Endothelial cell of umbilical vein (primary cell): ENCODE measurements at regions not wholly inside any gene's neighbourhood (a gene's known extent, or its start where the extent isn't known, plus 50 kb on each side); places are given as distances from the start of the nearest gene placed in this dataset.

ENCODE experiments used
- BruUV-seq: library from RNA; stranded (reverse); fragments of 400-500 nt; replicated peaks from 2 replicates; lab custom pipeline; 2021; lab: Mats Ljungman, UMichigan
- CTCF ChIA-PET: fragments of 300-600, 350-600 bp; sonication (Branson Sonifier 250); formaldehyde crosslinking; loops from one replicate; lab custom pipeline; 2021; ENCODE audit warnings: antibody characterized with exemption, inconsistent platforms; lab: Charles Lee
- POLR2A ChIA-PET: fragments of 300-600, 350-600 bp; sonication (Branson Sonifier 250); formaldehyde crosslinking; loops from one replicate; lab custom pipeline; 2021; ENCODE audit warnings: antibody characterized with exemption, inconsistent platforms; lab: Charles Lee
- DNase-seq: peaks from one replicate; pipeline ENCODE4 v3.0.0-alpha.2; 2011; ENCODE audit warnings: low read depth, low spot score
- FAIRE-seq: peaks from 2 replicates; lab custom pipeline; 2011; peaks lifted over from hg19 to GRCh38; lab: Jason Lieb, UNC
- H2AFZ ChIP-seq: 2 replicates; pipeline ENCODE4 v1.6.0; 2012; ENCODE audit warnings: low read depth, low read length, control low read depth, inconsistent platforms
- H3K27ac ChIP-seq: 2 replicates; pipeline ENCODE4 v1.5.1; 2011; ENCODE audit warnings: low read depth, mild to moderate bottlenecking, control low read depth, low read length, moderate library complexity; ENCODE audit not compliant: insufficient read depth
- H3K27me3 ChIP-seq, 2 experiments: 2 replicates each; pipeline versions ENCODE4 v1.6.0 to v1.6.1; 2011; ENCODE audit warnings: low read length in 2 of 2, mixed read lengths in 1 of 2; ENCODE audit not compliant: control insufficient read depth in 2 of 2, insufficient read depth in 2 of 2
- H3K36me3 ChIP-seq, 2 experiments: 2 replicates in 1 of 2; 3 replicates in 1 of 2; pipeline ENCODE4 v1.5.1; 2011; ENCODE audit warnings: low read length in 2 of 2, mild to moderate bottlenecking in 1 of 2, moderate library complexity in 1 of 2; ENCODE audit not compliant: control insufficient read depth in 2 of 2, insufficient read depth in 2 of 2; ENCODE audit errors: extremely low read depth in 1 of 2
- H3K4me1 ChIP-seq: 3 replicates; pipeline ENCODE4 v1.5.1; 2011; ENCODE audit warnings: mild to moderate bottlenecking, low read length; ENCODE audit not compliant: control insufficient read depth, insufficient read depth; ENCODE audit errors: extremely low read depth
- H3K4me2 ChIP-seq: 2 replicates; pipeline ENCODE4 v1.6.1; 2011; ENCODE audit warnings: low read length, control low read depth, mixed read lengths; ENCODE audit not compliant: insufficient read depth
- H3K4me3 ChIP-seq, 3 experiments: fragments of 200-600 bp in 1 of 3; sonication (generic), shearing (Covaris generic) in 1 of 3; replicated peaks in 1 of 3; 2 replicates each; pipeline ENCODE4 v1.5.1; 2011 to 2016; ENCODE audit warnings: control low read depth in 3 of 3, low read length in 3 of 3, mild to moderate bottlenecking in 2 of 3, inconsistent platforms in 1 of 3, low read depth in 1 of 3, moderate library complexity in 1 of 3; ENCODE audit not compliant: insufficient read depth in 1 of 3
- H3K79me2 ChIP-seq: 2 replicates; pipeline ENCODE4 v1.6.0; 2012; ENCODE audit warnings: low read length, inconsistent platforms; ENCODE audit not compliant: control insufficient read depth, insufficient read depth
- H3K9ac ChIP-seq: replicated peaks from 2 replicates; pipeline ENCODE3; 2011; ENCODE audit warnings: low read length, control low read depth; ENCODE audit not compliant: insufficient read depth; ENCODE audit errors: extremely low read depth
- H3K9me1 ChIP-seq: replicated peaks from 3 replicates; pipeline ENCODE4 v1.6.0; 2011; ENCODE audit warnings: mild to moderate bottlenecking, low read length; ENCODE audit not compliant: control insufficient read depth, insufficient read depth; ENCODE audit errors: extremely low read depth
- H3K9me3 ChIP-seq: replicated peaks from 2 replicates; pipeline ENCODE4 v1.5.1; 2012; ENCODE audit warnings: low read length, inconsistent platforms; ENCODE audit not compliant: control insufficient read depth, insufficient read depth
- H4K20me1 ChIP-seq: replicated peaks from 2 replicates; pipeline ENCODE3; 2011; ENCODE audit warnings: mild to moderate bottlenecking, low read length; ENCODE audit not compliant: control insufficient read depth, insufficient read depth; ENCODE audit errors: extremely low read depth
- CTCF ChIP-seq, 2 donors: IDR thresholded peaks; 1 replicate in 1 of 2; 2 replicates in 1 of 2; pipeline ENCODE4 v1.5.1; 2011; ENCODE audit warnings: low read length in 2 of 2, mild to moderate bottlenecking in 2 of 2, moderate library complexity in 2 of 2, control low read depth in 1 of 2, inconsistent platforms in 1 of 2, low read depth in 1 of 2; ENCODE audit not compliant: insufficient read depth in 1 of 2; ENCODE audit errors: extremely low read depth in 1 of 2
- EZH2 ChIP-seq: IDR thresholded peaks from 2 replicates; pipeline ENCODE4 v1.6.1; 2012; ENCODE audit warnings: borderline replicate concordance, low read depth, mild to moderate bottlenecking, moderate library complexity, low read length, inconsistent platforms; ENCODE audit not compliant: severe bottlenecking
- FOS ChIP-seq: IDR thresholded peaks from 2 replicates; pipeline ENCODE4 v1.6.1; 2011; ENCODE audit warnings: mild to moderate bottlenecking, low read length, moderate library complexity, borderline replicate concordance; ENCODE audit not compliant: insufficient read depth
- GATA2 ChIP-seq: IDR thresholded peaks from 2 replicates; pipeline ENCODE4 v1.7.0; 2011; ENCODE audit warnings: low read depth, mild to moderate bottlenecking, moderate library complexity, mixed read lengths, low read length; ENCODE audit not compliant: insufficient read length, insufficient read depth
- JUN ChIP-seq: IDR thresholded peaks from 2 replicates; pipeline ENCODE4 v1.6.1; 2011; ENCODE audit warnings: borderline replicate concordance, low read depth; ENCODE audit not compliant: insufficient read length, insufficient read depth
- MAX ChIP-seq: IDR thresholded peaks from 2 replicates; pipeline ENCODE4 v1.6.1; 2011; ENCODE audit not compliant: insufficient read depth, insufficient read length
- MYC ChIP-seq: IDR thresholded peaks from one replicate; pipeline ENCODE4 v1.6.1; 2011; ENCODE audit warnings: mild to moderate bottlenecking, low read depth, low read length
- POLR2A ChIP-seq: IDR thresholded peaks from 2 replicates; pipeline ENCODE4 v1.6.1; 2012; ENCODE audit warnings: low read depth, mild to moderate bottlenecking, control low read depth, low read length
- POLR2AphosphoS5 ChIP-seq: IDR thresholded peaks from 2 replicates; pipeline ENCODE4 v1.6.1; 2012; ENCODE audit warnings: low read depth, mild to moderate bottlenecking, control low read depth, low read length, moderate library complexity; ENCODE audit not compliant: insufficient read depth
- dilution Hi-C: fragments of 300-500 bp; cut with MboI; formaldehyde crosslinking; loops from one replicate; pipeline ENCODE4 v1.15.0; 2019; ENCODE audit warnings: low sequenced_read_pairs; ENCODE audit not compliant: extremely low pct_ligation_motif_present
- intact Hi-C: fragments of 100-400 bp; cut with micrococcal nuclease; formaldehyde crosslinking; loops from one replicate; pipeline ENCODE4 v1.10.0; 2022

- Histone ChIP-seq H3K79me2 (no peaks in the 10 kb centered on the region), H3K4me3 (no peak overlapping the region), H3K27me3 (no peaks in the 10 kb centered on the region), H3K9me3 (no peaks in the 10 kb centered on the region), H4K20me1 (no peaks in the 10 kb centered on the region), H3K9ac (no peak overlapping the region), H3K36me3 (no peaks in the 10 kb centered on the region), H3K4me1 (no peaks in the 10 kb centered on the region), H3K9me1 (no peaks in the 10 kb centered on the region), H2AFZ (no peak overlapping the region), H3K27ac (no peak overlapping the region), H3K4me2 (no peak overlapping the region)
- CTCF ChIA-PET, result no interaction called here
- POLR2A ChIA-PET, result no interaction called here
- no peak for TF ChIP-seq MYC
- TF ChIP-seq POLR2AphosphoS5, result no peak
- no peak for TF ChIP-seq GATA2
- no peak for TF ChIP-seq MAX
- no peak for TF ChIP-seq EZH2
- TF ChIP-seq FOS, result no peak
- TF ChIP-seq POLR2A, result no peak
- TF ChIP-seq CTCF (IDR thresholded peaks at IDR 0.05; ENCODE audit: extremely low read depth in 1 of 2, insufficient read depth in 1 of 2, low read depth in 1 of 2, low read length in 2 of 2), result no peak
- TF ChIP-seq JUN, result no peak
- dilution Hi-C loops (no loop called here), intact Hi-C loops (loop anchor here (10.0 kb wide), 1 partner anchor 575 kb away; no protein-coding TSS in a partner anchor)
- DNase-seq, result no peak
- BruUV-seq, result no TSS peak
- FAIRE-seq, result no peak
Observed at GRCh38 chr16:59060207-59060606, 326.1 kb upstream of the GOT2 start.
